Anterior cingulate cortex (tissue), 58 donors: ENCODE measurements at regions not wholly inside any gene's neighbourhood (a gene's known extent, or its start where the extent isn't known, plus 50 kb on each side); places are given as distances from the start of the nearest gene placed in this dataset.
A peak's percentile ranks its signal among the peaks of the same experiment; 100 is the strongest.

Experiments
- DNase-seq, 58 donors: peaks; one replicate each; lab custom pipeline; 2025; lab: John Stamatoyannopoulos, UW

DNA sequence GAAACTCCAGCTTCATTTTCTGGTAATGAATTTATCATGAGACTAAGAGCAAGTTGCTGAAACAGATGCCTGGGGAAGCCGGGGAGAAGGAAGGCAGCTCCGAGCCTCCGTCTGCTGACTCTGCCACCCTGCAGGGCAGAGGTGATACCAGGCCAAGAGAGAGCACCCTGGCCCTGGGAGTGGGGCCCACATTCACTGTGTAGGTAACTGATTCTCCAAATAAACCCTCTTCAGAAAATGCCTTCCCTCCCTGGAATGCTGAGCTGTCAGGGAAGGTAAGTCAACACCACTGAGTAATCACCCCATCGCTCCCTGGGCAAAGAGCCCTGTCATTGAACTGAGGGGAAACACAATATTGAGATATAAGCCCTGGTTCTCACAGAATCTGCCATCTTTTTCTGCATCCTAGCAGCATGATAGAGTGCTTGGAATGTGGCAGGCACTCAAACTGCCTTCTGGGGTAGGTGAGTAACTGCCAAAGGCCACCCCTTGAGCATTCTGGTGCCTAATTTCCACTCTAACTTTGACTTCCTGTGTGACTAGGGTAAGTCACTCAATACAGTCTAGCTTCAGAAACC, 147.6 kb downstream of the SPATA19 start:
- DNase-seq: no peak

DNA sequence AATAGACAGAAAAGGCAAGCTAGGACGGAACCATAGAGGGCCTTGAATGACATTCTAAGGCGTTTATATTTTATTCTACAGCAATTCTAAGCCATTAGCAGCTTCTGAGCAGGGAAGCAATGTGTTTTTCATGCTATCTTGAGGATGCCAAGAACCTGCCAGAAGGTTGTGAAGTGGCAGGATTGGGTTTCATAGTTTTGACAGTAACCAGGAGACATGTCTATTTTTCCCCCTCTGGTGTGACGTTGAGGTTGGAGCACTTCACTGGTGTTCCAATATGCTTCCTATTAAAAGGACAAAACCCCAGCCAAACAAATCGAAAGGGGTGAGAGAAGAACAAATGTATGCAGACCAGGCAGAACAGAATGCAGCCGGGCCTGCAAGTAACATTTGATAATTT, 148.2 kb downstream of the SPATA19 start:
- peak in 1 of 58 donors; percentile 3 for DNase-seq

DNA sequence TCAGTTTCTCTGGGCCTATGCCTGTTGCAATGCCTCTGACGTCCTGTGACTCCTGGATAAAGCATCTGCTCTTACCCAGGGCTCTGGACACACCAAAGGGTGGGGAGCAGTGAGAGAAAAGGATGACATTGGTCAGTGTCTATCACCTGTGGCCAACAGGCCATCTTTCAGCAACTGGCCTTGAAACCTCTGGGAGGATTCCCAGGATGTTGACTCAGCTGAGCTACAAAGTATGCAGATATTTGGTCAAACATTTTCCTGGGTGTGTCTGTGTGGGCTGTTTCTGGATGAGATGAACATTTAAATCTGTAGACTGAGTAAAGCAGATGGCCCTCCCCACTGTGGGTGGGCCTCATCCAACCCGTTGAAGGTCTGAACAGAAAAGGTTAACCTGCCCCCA, 149.9 kb downstream of the SPATA19 start:
- DNase-seq: no peak

DNA sequence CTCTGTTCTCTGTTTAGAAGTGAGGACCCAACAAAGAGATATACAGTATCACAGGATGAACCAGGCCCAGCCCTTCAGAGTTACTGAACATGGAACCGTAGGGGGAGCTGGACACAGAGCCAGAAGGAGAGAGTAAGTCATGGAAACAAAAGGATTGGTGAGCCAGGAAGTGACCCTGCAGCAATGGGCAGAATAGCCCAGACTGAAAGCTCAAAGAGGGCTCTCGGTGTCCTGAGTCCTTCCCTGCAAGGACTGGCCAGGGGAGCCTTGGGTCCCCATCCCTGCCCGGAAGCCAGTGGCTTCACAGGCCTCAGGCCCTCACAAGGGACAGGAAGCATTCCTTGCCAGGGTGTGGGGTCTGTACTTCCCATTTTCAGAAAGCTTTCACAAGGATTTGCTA, 150.6 kb downstream of the SPATA19 start:
- no peak for DNase-seq

DNA sequence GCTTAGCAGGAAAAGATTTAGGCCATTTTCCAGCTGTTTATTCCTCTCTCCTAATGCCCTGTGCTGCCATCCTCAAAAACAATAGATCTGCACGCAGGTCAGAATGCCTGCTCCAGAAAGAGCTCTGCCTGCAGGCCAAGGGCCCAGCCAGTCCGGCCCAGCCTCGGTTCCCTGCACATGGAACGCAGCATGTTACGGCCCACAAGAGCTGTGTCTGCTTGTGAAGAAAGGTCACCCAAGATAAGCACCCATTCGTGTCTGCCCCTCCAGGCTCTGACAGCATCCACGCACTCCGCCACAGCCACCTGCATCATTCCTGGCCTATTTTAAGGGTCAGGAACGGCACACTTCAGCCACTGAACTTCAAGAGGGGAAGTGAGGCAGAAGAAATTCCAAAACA, 152.2 kb downstream of the SPATA19 start:
- no peak for DNase-seq

DNA sequence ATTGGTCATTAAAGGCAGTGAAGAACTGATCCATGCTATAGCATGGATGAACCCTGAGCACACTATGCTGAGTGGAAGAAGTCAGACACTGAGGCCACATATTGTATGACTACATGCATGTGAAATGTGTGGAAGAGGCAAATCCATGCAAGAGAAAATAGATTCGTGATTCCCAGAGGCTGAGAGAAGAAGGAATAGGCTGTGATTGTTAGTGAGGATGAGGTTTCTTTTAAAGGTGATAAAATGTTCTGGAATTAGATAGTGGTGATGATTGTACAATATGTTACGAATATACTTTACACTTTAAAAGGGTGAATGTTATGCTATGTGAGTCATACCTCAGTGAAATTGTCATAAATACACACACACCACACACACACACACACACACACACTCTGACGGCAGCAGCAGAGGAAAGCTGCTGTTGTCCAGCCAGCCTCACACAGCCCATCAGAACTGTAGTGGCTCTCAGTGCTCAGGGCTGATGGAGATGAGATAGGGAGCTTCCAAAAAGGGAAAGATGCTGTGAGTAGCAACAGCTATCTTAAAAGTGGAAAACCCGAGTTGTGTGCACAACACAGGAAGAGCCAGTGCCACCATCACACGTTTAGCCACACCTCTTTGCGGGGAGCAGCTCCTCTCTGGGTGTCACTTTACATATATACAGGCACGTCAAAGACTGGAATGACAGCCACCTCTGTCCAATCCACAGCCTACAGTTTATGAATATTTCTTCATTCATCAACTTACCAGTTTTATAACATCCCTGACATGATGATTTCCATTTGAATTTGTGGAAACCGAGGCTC, 153.0 kb downstream of the SPATA19 start:
- DNase-seq: peak in 9 of 58 donors; percentile 9 to 34 (median 15)

DNA sequence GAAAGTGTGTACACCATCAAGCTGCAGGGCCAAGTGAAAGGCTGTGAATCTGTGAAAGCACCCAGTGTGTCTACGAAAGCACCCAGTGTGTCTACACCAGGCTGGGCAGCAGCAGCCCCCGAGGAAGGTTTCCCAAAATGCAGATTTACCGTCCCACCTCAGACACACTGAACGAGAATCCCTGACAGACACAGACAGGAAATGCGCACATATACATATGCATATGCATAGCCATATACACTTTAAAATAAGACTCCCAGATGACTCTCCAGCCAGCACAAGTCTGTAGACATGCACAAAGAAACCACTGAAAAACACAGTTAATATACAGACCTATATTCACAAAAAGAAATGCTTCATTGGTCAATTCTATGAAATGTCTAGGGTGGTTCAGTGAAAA, 155.5 kb upstream of the OPCML start:
- DNase-seq: no peak

DNA sequence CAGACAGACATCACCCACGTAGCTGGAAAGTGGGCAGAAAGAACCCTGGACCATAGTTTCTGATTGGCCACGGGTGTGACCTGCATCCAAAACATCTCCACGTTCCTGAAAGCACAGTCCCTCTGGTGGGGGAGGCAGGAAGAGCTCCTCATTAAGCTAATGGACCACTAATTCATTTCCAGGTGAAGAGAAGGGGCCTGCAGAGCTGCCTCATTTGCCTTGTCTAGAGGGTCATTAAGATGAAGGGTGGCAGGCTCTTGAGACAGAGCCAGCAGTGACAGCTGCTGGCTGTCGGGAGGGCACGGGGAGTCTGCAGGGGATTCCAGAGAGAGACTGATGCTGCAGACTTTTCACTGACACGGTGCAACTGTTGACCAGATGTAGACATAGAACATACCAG, 149.6 kb upstream of the OPCML start:
- peak in 1 of 58 donors; percentile 14 for DNase-seq

DNA sequence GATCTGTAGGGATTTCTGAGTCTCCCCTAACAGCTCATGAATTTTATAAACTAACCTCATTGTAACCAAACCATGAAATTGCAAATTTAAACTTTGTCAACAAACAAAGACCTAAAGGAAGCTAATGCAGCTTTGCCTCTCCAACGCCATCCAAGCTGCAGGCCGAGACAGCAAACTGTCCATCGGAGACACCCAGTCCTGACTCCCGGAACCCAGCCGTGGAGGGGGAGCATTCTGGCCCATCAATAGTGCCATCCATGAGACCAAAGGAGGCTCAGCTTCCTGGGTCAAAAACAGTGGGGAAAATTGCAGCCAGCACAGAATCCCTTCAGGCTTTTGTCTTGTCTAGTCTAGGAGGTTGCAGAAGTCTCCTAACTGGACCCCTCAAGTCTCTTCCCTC, 147.6 kb upstream of the OPCML start:
- DNase-seq: no peak

DNA sequence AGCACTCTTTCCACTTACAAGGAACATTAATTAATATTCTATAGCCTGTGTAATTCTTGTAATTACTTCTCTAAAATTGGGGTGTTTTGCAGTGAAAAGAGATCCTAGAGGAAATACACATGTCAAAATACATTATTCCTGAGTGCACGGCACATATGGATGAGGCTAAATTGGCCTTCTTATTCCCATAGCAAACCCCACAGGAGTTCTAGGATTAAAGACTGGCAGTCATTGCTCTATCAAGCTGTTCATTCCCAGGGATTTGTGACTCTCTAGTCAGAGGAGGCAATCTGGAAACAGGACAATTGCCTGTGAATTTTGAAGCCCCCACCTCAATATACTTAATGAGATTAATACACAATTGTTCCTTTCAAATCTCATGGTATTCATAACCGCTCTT, 145.9 kb upstream of the OPCML start:
- no peak for DNase-seq

DNA sequence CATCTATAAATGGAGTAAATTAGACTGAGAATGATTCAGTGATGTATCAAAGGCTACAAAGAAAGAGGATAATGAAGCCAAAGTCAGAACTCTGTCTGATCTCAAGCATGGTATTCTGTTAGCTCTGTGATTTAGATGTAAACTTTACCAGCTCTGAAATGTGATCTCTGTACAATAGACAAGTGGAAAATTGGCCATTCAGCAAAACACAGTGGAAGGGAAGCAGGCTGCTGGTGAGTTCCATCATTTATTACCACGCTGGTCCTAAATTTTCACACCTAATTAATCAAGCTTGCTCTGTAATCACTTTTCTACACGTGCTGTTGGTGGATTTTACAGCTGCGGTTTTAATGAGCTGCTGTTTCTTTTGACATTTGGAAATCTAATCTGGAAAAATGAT, 145.1 kb upstream of the OPCML start:
- DNase-seq: no peak

DNA sequence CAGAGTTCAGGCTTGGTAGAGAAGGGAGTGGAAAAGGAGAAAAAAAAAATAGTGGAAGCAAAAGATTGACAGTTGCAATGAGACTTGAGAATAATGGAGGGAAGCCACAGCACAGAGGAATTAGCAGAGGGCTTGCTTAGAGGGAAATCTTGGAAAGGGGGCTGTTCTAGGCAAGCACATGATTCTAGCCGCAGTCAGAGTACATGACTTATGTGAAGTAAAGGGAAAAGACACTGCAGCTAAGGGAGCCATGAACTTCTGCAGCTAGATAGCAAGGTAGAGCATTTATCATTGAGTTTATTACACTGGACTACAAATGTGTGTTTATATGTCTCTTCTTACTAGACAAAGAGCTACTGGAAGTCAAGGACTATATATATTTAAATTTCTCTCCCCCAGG, 144.0 kb upstream of the OPCML start:
- DNase-seq: no peak

DNA sequence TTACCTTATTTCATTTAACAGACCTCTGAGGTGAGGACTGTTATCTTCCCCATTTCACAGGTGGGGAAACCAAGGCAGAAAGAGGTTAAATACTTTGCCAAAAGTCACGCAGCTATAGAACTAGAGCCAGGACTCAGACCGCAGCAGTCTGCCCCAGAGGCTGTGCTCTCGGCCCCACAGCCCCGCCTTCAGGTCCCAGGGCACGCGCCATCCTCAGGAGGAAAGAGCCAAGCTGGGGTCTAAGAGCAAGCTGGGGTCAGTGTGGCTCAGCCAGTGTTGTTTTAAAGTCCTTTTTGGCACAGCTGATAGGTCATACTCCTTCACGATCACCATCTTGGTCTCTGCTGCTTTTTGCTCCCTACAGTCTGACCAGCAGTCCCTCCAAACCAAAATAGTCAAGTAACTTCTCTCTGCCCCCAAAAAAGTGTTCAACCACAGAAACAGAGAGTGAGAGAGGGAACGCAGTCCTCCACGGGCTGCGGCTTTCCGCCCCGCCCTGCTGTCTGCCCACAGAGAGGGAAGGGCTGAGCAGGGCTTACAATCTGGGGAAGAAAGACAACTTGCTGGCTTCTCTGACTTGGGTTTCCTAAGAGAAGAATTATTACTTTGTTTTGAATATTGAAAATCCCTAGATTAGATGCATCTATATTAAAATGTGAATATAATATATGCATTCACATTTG, 137.2 kb upstream of the OPCML start:
- no peak for DNase-seq

DNA sequence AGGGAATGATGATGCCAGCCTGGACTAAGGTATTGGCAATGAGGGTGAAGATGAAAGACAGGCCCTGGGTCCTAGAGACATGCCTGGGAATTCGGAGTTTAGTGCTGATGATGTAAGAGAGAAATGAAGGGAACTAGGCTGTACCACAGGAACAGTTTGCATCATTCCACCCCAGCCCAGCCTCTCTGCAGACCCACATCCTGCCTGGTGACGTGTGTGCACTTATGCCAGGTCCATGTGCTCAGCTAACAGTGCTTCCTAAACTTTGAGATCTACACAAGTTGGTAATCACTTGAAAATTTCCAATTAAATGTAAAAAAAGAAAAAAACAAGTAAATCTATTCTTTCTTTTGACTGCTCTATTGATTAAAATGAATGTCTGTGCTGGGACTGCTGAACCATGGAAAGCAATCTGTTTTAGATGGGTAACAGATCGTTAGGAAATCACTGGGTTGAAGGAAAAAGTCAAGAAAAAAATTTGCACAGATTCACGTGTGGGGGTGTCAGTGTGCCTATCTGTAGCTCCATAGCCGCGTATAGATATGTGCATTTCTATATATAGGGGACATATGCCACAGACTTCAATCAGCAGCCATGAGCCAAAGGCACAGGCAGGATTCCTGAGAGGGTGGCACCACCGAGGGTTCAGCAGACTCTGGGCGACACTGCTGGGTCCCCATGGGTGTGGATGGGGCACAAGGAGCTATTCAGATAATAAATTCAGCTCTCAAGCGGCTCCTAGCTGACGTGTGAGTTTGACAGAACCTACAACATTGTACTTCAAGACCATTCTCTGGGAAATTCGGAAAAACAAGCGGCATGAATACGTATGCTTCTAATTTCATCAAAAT, 131.1 kb upstream of the OPCML start:
- peak in 4 of 58 donors; percentile 4 to 26 (median 16) for DNase-seq

DNA sequence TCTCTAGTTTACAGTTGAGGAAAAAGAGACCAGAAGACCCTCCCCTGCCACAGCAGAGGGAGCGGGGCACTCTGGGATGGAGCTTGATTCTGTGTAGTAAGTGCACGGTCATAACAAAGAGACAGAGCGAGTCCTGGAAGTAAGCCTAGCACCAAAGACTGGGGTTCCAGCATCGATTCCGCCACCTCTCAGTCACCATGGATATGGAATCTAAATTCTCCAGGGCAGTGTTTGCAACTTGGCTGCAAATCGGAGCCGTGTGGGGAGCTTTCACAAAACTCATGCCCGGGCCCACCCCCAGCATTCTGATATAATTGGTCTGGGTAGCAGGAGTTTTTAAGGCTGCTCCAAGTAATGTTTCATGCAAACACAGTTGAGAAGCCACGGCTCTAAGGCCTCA, 129.5 kb upstream of the OPCML start:
- peak in 41 of 58 donors; percentile 3 to 86 (median 38) for DNase-seq

DNA sequence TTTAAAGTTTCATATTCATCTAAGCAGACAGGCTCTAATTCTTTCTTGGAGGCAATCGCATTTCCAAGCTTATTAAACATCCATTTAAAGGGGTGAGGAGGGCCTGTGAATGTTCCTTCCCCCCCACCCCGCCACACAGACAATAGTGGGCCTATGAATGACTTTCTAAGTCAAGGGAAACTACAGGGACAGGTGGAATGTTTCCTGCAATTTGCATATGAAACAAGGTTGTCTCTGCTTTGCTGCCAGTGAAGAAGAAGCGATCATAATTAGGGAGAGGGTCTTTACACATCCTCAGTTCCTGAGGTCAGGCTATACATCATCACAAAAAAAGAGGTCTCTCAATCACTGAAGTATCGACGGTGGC, 127.9 kb upstream of the OPCML start:
- no peak for DNase-seq

DNA sequence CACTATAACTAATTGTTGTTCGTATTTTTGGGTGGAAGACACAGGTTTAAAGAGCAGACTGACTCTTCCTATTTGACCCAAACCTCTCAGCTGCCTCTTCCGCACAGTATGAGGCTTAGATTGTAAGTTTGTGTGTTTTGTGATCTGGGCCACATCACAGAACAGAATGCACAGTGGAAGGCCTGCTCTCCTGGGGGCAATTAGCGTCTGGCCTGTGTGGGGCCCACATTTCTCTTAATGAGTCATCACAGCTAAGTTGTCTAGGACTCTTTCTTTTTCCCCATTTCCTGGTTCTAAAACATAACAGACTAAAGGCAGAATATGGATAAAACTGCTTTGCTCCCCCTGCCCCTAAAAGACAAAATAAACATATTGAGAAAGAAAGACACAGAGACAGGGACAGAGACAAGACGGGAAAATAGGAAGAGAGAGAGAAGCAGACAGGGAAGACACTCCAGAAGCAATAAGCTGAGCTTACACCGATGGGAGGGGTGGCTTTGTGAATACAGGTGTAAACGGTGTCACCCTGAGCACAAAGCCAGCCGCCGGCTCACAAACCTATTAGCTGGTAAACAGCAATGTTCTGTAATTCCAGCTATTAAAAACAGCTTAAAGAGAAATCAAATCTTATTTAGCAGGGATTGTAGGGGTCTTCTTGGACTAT, 127.4 kb upstream of the OPCML start:
- DNase-seq: no peak

DNA sequence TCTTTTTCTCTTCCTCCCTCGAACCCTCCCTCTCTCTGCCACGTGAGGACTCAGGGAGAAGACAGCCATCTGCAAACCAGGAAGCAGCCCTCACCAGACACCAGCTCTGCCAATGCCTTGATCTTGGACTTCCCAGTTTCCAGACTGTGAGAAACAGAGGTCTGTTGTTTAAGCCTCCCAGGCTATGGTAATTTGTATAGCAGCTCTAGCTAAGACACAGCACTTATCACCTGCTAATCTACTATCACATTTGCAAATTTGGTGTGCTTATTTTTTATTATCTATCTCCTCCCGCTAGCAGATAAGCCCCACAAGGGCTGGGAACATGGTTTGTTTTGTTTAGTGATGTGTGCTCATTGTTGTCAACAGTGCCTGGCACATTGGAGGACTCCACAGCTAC, 124.8 kb upstream of the OPCML start:
- no peak for DNase-seq

DNA sequence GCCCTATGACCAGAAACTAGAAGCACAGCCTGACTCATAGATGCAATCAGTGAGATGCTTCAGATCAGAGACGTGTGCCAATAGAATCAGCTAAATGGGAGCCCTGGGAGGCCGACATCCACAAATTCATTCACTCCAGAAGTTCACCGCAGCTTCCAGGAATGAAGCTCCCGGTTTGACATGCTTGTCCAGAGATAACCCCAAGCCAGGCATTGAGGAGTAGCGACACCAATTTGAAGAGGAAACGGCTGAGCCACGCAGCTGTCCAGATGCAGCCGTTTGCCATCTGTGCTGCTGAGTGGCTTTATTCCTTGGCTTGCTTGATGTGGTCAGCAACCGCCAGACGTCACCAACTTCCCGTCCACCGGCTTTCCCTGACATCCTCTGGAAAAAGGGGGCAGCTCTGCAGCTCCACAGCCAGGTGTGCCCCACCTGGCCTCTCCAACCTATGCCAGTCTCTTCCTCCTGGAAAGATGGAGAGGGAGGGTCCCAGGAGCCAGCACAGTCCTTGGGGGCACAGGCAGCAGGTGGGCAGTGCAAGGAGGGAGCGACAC, 123.9 kb upstream of the OPCML start:
- DNase-seq: no peak

DNA sequence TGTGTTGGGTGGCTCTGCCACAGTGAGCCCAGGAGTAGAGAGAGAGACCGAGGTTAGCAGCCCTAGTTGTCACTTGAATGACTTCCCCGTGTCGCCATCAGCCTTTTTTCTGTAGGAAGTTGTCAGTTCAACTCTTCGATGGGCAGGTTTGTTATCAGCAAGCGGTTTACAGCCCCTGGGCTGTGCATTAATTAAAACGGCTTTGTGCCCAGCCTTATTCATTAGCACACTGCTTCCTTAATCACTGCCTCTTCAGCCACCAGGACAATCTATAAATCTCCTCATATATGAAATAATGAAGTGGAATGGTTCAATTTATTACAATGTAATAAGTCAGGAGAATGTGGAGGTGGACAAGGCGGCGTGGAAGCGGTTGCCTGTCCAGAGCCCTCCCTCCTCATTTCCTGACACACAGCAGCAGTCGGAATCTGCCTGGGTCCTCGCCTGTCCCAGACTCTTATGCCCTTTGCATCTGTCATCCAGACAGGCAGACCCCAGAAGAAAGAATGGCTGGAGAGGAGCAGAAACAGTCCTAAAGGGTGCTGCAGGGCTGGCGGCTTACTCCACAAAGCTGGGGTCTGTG, 122.4 kb upstream of the OPCML start:
- no peak for DNase-seq
